HG03060 (cell line): ENCODE measurements at regions not wholly inside any gene's neighbourhood (a gene's known extent, or its start where the extent isn't known, plus 50 kb on each side); places are given as distances from the start of the nearest gene placed in this dataset.
A peak's percentile ranks its signal among the peaks of the same experiment; 100 is the strongest.

Experiments used
- ATAC-seq: cut with Tn5 transposase; IDR thresholded peaks from one replicate; pipeline ENCODE4 v1.9.1; 2021; ENCODE audit warnings: low read depth, moderate number of reproducible peaks; ENCODE audit not compliant: unreplicated experiment

DNA sequence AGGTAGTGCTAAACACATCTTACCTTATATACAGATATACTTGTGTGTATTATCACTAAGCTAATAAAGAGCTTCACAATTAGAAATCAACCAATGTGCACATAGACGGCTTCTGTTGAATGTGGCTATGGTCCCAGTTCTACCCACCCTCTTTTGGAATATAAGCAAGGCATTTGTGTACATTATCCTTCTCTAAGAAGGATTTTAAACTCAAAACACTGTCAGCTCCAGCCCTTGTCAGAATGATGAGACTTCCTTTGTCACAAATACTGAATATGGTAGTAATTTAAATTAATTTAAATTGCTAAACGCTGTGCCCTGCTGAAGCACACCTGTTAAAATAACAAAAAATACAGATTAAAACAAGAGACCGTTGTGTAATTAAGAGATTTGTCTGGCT, 107.9 kb upstream of the GRAMD2B start:
- ATAC-seq = no peak

DNA sequence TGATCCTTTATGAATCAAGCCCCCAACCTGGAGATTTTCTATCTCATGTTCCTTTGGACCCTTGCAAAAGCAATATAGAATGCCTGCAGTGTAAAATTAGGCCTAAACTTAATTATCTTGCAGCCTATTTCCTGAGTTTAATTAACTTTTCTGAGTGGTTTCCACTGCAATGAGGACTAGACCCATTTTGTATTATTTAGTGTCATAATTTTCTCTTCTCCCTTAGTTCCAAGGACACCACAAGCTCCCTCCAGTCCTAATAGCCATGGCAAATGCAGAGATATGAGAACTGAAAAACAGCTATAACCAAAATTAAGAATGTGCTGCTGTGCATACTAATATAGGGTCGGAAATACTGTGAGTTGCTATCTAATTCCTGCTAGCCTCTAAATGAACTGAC, 90.9 kb upstream of the GRAMD2B start:
- no peak for ATAC-seq

DNA sequence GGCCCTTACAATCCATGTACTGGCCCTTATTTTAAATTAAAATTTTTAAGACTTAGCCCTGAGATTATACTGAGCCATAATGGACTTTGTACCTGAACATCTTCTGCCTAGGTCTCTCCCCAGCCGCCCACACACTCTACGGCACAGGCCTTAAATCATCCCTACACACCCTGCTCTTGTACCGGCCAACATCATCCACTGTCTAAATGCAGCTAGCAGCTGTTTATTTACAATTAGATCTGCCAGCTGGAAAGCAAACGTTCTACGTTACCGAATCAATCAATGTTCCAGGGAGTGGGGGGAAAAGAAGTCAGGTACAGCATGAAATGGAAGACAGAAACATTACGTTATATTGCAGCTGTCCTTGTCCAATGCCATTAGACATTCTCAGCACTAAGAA, 88.4 kb upstream of the GRAMD2B start:
- no peak for ATAC-seq

DNA sequence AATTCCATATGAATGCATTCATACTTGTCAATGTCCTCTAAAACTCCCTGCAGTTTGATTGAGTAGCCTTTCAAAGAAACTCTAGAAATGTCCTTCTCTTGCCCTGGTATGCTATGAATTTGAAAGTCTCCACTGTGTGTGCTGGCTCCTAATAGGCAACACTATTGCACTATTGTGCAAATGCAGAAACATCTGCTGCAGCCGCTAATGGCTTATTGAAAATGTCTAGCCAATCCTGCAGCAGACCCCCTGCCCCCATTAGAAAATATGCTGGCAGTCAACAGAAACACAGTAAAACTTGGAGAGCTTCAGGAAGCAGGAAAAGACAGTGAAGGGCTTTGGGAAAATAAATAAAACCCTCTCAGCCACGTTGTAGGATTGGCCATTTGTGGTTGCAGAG, 87.3 kb upstream of the GRAMD2B start:
- ATAC-seq = no peak

DNA sequence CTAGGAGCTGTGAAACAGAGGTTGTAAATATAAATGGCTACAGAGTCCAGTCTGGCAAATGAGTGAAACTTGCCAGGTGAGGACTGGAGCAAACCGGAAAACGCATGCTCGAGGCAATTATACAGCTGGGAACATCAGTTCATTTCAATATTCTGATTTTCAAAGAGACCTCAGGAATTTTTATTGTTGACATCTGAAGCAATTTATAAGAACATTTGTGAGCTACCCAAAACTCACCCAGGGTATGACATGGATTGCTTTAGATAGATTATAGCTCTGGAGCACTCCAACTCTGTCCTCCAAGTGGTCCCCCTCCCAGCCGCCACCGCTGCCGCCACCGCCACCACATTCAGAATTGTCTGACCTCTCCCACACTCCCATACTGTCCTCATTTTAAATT, 84.6 kb upstream of the GRAMD2B start:
- ATAC-seq = no peak

DNA sequence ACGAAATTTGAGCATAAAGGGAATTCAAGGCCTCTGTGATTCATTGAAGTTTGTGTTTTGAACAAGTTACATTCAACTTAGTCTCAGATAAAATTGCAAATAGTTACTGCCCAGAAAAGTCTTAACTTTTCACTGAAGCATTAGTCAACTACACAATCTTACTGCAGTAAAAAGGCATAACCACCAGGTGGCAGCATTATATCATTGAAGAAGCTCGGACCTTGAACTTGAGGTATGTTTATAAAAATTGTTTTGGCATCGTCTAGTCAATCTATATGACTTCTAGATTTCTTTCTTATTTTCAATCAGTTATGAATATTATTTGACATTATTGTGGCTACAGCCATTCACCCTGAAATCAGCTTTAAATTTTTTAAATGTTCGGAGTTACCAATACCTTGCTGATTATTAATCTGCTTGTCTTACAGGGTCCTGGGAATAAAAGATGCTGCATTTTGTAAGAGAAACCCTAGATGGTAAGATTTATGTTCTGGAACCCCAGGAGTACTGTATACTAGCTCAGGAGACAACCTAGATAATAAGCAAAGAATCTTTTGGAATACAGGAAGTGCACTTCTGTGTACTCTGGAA, 83.9 kb upstream of the GRAMD2B start:
- ATAC-seq = no peak

DNA sequence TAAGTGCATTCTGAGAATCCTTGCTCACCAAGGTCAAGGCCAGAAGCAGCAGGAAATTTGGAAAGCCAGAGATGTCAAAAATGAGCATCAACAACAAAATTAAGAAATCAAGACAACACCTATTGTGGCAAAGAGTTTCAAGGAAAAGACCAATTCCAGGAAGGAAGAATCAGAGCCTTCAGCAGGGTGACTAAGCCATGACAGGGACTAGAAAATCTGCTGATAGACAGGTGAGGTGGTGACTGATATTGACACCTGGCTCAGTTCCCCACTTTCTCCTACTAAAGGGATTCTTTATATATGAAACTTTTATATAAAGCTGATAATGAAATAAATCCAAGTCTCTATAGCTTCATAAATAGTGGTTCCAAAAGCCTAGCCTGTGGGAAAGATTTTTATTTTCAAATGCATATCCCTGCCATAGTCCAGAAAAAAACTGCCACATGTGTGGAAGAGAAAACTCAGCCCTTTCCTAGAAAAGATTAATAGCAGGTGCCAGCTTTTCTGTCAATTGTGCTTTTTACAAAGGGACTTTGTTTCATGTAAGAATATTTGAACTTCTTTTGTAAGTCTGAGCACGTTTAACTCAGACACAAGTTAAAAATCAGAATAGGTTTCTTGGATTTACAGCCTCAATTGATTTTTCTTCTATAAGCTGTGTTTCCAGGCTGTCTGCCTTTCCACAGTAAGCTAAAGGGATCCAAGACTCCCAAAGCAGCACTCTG, 81.1 kb upstream of the GRAMD2B start:
- no peak for ATAC-seq

DNA sequence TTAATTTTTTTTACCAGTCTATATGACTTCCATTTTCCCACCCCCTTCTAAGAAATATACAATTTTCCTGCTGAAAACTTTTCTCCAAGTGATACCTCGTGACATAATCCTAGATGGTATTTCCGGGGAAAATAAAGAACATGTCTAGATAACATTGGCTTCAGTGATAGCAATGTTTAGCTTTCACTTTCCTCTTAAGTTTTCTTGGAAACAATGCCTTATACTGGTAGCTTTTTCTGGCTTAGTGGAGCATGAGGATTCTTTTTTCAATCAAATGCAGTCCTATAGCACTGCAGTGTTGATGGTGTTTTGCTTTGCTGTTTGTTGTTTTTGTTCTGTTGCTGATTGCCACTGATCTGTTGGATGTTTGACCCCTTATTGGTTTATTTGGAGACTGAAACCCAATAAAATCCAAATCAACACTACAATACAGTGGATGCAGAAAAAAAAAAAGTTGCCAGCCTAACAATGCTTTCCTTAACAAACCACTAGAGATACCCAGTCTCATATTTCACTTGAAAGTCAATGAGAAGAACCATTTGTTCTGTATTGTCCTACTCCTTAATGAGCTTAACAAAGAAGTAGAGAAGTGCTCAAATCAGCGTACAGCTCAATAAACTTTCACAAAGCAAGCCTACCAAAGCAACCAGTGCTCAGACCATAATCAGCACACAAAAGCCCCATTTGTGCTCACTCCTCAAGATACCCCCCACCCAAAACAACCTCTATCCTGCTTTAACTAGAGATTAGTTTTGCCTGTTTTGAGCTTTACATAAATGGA, 74.2 kb upstream of the GRAMD2B start:
- ATAC-seq = no peak

DNA sequence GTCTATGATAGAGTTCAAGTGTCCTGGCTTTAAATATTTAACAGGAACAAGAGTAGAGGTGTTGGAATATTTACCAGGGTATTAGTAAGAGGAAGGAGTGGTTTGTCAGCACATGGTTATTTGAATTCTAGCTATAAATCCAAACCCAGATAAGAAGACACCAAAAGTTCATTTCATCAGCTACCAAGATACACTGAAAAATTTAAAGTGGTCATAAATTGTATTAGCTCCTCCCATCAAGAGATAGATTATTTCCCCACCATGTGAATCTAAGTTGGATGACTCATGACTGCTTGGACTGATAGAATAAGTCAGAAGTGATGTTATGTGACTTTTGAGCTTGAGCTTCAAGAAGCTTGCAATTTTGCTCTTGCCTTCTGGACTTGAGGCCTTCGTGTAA, 72.1 kb upstream of the GRAMD2B start:
- ATAC-seq = no peak

DNA sequence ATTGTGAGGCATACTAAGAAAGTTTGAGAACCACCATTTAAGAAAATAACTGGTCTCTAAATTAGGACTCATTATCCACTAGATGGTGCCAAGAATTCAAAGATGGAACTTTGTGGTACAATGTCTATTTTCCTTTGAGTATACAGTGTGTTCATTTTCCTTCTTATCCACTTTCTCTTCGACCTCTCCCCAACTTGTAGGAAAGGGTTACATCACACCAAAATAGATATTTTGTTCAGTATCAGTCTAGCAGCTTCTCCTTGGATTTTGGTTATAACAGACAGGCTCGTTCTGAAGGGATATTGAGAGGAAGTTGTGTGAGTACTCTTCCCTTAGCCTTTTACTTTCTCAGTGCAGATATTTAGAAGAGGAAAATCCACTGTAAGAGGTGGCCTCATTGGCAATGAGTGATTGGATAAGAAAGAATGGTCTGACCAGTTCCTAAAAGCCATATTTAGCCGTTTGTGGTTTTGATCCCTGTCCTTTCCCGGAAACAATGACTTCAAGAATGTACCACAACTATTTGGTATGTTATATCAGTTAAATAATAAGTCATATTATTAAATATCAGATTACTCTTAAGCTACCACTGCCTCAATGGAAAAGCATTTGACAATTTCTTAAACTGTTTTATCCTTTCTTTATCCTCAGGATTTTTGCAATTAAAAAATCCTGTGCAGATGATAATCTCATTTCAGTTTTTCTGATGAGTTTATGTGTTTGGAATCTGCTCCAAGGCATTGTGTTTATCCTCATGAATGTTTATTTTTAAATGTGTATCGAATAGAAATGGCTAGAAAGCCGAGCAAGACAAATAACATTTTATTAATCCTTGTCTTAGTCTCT, 69.0 kb upstream of the GRAMD2B start:
- ATAC-seq = no peak

DNA sequence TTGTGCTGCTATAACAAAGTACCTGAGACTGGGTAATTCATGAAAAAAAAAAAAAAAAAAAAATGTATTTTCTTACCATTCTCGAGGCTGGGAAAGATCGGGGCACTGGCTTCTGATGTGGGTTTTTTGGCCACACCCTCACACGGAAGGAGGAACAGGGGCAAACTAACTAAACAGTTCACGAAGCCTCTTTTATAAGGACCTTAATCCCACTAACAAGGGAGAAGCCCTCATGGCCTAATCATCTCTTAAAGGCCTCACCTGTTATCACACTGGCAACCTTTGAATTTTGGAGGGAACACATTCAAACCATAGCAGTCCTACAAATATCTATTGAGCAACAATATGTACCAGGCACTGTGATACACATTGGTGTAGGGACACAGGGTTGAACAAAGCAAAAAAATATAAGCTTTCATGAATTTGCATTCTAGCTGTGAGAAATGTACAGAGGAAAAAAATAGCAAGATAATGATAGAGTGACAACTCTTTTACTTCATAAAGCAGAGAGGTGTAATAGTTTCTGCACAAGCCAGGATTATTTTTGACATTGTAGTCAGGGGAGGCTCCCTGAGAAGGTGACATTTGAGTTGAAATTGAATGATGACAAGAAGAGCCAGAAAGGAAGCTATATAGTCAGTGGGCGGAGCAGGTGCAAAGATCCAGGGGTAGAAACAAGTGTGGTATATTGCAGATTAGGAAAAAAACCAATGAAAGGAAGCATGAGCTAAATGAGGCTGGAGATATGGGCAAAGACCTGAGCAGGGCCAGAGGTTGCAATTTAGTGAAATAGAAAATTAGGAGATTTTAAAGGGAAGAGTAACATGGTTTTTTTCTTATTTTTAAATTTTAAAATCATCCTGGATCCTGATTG, 68.1 kb upstream of the GRAMD2B start:
- no peak for ATAC-seq

DNA sequence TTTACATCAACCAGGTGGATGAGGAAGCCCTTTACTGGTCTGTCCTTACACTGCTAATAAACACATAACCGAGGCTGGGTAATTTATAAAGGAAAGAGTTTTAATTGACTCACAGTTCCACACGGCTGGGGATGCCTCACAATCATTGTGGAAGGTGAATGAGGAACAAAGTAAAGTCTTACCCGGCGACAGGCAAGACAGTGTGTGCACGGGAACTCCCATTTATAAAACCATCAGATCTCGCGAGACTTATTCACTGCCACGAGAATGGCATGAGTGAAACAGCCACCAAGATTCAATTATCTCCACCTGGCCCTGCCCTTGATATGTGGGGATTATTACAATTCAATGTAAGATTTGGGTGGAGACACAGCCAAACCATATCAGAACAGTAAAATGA, 67.3 kb upstream of the GRAMD2B start:
- no peak for ATAC-seq

DNA sequence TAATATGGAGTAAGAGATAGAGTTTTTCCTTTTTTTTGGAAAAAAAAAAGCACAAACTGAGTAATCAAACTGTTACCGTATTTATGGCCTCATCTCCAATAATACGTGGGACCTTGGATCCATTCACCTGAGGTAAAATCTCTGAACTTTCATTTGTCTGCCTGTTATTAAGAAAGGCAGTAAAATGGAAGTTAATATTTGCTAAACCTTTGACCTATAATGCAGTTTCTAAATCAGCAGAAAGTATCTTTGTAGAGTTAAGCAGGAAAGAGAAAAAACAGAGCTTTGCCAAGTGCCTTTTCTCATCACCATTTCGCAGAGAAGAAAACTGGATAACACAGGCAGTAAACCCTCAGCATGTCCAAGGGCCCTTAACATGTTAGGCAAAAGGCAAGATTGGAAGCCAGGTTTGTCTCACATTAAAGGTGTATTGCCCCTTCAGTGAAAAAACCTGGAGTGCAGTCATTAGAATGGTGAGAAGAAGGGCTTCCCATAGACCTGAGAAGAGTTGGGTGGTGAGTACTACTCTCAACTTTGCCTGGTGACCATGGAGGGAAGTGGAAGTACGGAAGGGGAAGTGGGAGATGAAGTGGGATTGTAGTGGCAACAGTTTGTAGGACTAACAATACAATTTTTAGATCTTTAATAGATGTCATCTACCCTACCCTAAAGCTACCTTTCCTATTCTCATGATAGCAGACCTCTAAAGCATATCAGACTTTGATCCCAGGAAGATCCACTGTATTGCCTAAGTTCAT, 65.4 kb upstream of the GRAMD2B start:
- no peak for ATAC-seq

DNA sequence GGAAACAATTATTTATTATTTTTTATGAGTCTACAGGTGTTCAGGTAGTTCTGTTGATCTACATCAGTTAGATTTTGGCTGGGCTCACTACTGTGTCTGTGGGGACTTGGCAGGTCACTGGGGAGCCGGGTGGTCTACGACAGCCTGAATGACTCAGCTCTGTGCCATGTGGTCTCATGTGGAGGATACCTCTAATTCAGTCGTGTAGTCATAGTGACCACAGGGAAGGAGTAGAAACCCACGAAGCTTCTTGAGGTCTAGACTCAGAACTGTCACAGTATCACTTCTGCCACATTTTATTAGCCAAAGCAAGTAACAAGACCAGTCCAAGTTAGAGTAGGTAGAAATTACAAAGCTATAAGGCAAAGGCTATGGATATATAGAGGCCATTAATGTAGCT, 64.7 kb upstream of the GRAMD2B start:
- ATAC-seq = peak; percentile 94

DNA sequence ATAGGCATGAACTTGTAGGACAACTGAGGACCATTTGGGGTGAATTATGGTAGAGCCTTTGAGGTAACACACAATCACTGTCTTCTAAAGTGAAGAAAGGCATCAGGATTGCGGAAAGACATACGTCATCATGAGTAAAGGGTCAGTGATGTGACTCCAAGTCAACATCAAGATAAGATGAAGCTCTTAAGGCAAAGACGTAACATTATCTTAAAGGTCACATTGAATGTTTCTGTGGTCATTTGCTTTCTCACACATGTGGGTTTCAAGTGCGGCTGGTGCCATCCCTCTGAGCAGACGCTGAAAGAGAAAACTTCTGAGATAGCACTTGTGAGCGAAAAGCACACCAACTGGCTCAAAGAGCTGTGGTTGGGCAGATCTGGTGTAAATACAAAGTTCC, 63.3 kb upstream of the GRAMD2B start:
- ATAC-seq = no peak

DNA sequence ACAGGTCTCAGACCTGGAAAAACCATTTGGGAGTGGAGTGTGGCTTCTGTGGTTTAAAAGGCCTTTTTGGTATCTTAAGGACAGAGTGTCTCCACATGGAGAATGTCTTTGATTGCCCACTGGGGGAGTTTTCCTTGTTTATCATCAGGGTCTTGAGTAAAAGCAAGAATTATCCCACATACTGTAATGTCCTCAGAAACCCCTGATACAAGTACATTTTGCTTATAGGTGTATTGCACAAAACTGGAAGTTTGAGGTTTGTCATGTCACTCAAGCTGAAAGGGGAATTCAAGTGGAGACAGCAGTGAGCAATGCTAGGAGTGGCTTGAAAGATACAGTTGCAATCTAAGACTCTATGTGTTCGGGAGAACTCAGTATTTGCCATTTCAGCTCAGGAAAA, 62.7 kb upstream of the GRAMD2B start:
- no peak for ATAC-seq

DNA sequence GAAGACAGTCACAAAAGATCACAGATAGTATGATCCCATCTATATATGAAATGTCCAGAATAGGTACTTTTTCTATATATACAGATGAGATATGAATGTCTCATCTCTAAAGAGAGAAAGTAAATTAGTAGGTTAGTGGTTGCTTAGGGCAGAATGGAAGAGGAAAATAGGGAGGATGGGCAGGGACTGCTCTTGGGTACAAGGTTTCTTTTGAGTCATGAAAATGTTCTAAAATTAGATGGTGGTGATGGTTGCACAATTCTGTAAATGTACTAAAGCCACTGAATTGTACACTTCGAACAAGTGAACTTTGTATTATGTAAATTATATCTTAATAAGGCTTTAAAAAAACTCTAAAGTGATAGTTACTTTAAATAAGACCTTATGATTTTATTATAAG, 59.6 kb upstream of the GRAMD2B start:
- ATAC-seq = no peak

DNA sequence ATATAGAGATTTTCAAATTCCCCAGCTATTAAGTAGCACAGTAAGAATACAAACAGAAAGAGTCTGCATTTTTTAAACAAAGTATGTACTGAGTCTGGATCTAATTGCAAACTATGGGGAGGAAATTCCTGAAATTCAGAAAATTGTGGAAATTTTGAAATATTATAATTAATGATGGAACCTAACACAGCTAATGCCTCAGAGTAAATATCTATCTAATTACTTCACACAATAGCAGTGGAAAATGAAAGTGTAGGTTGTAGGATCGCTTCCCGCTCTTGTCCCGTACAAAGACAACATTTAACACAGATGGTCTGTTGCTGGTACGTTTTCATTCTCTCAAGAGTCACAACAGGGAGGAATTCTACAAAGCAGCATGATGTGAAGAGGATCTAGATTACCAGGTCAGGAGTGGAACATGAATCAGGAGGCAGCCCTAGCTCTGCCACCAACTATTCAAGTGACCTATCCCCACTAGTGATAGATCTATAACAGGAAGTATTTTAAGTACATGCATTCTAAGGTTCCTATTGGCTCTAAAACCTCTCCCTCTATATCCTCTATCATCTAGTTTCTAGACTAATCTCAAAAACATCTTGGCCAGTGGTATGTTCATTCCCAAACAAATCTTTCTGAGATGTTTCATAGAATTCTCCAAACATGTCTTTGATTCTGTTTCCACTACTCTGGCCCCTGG, 58.9 kb upstream of the GRAMD2B start:
- ATAC-seq = no peak
